Memory B cell (primary cell): ENCODE measurements at regions not wholly inside any gene's neighbourhood (a gene's known extent, or its start where the extent isn't known, plus 50 kb on each side); places are given as distances from the start of the nearest gene placed in this dataset.

Source experiments
- ATAC-seq: fragments of 150-1000 bp; cut with Tn5 transposase; 2 replicates; pipeline ENCODE4 v1.10.0; 2021; ENCODE audit warnings: low read depth, mild to moderate bottlenecking, moderate library complexity
- DNase-seq, 2 donors: peaks; one replicate each; pipeline ENCODE4 v3.0.0; 2022; ENCODE audit warnings: low spot score in 2 of 2
- H3K27ac Mint-ChIP-seq: one replicate; pipeline ENCODE4 v1.8.0; 2022; ENCODE audit warnings: mild to moderate bottlenecking, moderate library complexity, mixed read lengths
- H3K27me3 Mint-ChIP-seq: one replicate; pipeline ENCODE4 v1.8.0; 2022; ENCODE audit warnings: mixed read lengths
- H3K36me3 Mint-ChIP-seq: one replicate; pipeline ENCODE4 v1.8.0; 2022; ENCODE audit warnings: mild to moderate bottlenecking, mixed read lengths
- H3K4me1 Mint-ChIP-seq: one replicate; pipeline ENCODE4 v1.8.0; 2022; ENCODE audit warnings: mixed read lengths
- H3K4me3 Mint-ChIP-seq: one replicate; pipeline ENCODE4 v1.8.0; 2022; ENCODE audit warnings: mild to moderate bottlenecking, moderate library complexity, mixed read lengths
- H3K9me3 Mint-ChIP-seq: one replicate; pipeline ENCODE4 v1.8.0; 2022; ENCODE audit warnings: mixed read lengths

DNA sequence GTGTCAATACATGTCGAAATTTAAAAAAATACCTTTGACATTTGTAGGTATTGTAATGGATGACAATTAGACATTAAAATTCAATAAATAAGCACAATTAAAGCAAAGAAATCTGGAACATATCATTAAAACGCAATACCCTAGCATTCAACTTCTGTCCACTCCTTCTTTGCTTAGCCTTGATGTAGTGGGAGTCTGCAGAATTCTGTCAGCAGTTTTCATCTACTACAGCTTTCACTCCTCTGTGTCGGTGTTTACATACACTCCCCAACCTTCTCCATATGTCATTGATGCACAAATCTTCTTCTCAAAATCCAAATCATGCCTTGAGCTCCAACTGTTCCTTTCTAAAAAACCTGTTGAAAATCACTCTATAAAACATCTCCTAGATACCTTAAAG lies 1380.6 kb downstream of the DSC3 start:
- Mint-ChIP-seq H3K9me3 (peaks cover 4% of the 10 kb centered on the region), H3K4me3 (no peak overlapping the region), H3K27me3 (no peaks in the 10 kb centered on the region), H3K4me1 (no peaks in the 10 kb centered on the region), H3K36me3 (no peaks in the 10 kb centered on the region), H3K27ac (no peak overlapping the region)
- DNase-seq (no peak), ATAC-seq (no peak)

DNA sequence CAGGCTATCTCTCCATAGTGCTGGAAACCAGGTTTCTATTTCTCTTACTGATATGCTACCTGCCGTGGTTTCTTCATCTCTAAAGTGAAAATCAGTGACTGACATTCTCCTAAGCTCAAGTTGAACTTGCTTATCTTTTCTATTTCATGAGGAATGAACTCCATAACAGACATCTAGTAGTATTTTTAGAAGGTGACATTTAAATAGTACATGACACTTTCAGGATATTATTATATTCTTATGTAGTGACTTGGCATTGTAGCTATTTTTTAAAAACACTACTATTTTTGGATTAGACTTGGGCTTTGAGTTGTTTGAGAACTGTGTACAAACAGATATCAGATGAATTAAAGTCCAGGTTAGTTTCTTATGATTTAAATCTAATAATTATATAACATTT lies 1381.8 kb downstream of the DSC3 start:
- Mint-ChIP-seq H3K27ac (no peak overlapping the region), H3K4me3 (no peak overlapping the region), H3K4me1 (no peaks in the 10 kb centered on the region), H3K9me3 (peaks cover 4% of the 10 kb centered on the region), H3K27me3 (no peaks in the 10 kb centered on the region), H3K36me3 (no peaks in the 10 kb centered on the region)
- DNase-seq (no peak), ATAC-seq (no peak)

DNA sequence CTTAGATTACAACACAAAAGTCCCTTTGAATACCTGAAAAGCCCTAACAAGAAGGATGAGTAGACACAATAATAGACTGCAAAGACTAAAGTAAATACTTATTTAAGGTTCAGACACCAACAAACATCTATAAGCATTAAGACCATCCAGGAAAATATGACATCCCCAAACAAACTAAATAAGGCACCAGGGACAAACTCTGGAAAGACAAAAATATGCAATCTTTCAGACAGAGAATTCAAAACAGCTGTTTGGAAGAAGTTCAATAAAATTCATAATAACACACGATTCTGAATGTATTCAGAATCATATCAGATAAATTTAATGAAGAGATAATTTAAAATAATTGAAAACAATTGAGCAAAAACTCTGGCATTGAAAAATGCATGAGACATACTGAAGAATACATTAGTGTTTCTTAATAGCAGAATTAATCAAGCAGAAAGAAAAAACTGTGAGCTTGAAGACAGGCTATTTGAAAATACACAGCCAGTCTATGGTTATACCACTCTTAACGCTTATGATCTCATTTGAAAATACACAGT lies 1388.8 kb downstream of the DSC3 start:
- ATAC-seq (no peak), DNase-seq (no peak)
- Mint-ChIP-seq H3K4me1 (no peaks in the 10 kb centered on the region), H3K27me3 (no peaks in the 10 kb centered on the region), H3K27ac (no peak overlapping the region), H3K9me3 (peaks cover 5% of the 10 kb centered on the region), H3K4me3 (no peak overlapping the region), H3K36me3 (no peaks in the 10 kb centered on the region)

DNA sequence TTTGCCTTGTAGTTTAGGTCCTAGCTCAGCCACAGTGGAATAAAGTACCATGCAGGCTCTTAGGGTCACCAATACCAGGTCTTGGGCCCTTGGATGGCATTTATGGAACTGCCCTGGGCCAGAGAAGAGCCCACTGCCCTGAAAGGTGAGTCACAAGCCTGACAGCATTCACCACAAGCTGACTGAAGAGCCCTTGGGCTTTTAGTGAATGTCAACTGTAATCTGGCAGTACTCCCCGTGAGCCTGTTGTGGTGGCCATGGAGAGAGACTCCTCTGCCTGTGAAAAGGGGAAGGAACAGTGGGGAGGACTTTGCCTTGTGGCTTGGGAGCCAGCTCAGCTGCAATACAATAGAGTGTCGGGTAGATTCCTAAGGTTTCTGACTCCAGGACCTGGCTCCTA lies 1389.7 kb downstream of the DSC3 start:
- no peaks in the 10 kb centered on the region for H3K4me1 Mint-ChIP-seq
- no peak for ATAC-seq
- no peak for DNase-seq
- H3K27me3 Mint-ChIP-seq, result no peaks in the 10 kb centered on the region
- H3K27ac Mint-ChIP-seq, result no peak overlapping the region
- peaks cover 5% of the 10 kb centered on the region for H3K9me3 Mint-ChIP-seq
- no peaks in the 10 kb centered on the region for H3K36me3 Mint-ChIP-seq
- no peak overlapping the region for H3K4me3 Mint-ChIP-seq

DNA sequence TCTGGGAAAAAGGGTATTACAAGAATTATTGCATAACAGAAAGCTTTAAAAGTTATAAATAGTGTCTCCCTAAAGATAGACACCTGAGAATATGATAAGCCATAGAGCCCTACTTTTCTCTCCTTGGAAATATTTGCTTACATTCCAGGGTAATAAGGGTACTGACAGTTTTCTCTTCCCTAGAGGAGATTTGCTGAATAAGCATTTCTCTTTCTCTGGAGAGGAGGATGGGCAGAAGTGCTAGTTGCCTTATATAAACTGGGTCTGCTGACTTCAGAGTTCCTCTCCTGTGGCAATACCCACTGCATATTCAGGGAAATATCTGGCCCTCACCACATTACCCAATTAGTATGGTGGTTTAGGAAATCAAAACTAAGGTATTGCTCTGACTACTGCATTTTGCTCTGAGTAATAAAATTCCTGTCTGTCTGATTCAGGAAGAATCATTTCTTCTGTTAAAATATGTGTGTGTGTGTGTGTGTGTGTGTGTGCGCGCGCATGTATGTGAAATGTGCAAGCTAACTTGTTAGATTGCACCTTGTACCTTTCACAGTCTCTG lies 1391.3 kb downstream of the DSC3 start:
- ATAC-seq (no peak), DNase-seq (no peak)
- Mint-ChIP-seq H3K27ac (no peak overlapping the region), H3K9me3 (peaks cover 5% of the 10 kb centered on the region), H3K4me1 (no peaks in the 10 kb centered on the region), H3K27me3 (no peaks in the 10 kb centered on the region), H3K4me3 (no peak overlapping the region), H3K36me3 (no peaks in the 10 kb centered on the region)

DNA sequence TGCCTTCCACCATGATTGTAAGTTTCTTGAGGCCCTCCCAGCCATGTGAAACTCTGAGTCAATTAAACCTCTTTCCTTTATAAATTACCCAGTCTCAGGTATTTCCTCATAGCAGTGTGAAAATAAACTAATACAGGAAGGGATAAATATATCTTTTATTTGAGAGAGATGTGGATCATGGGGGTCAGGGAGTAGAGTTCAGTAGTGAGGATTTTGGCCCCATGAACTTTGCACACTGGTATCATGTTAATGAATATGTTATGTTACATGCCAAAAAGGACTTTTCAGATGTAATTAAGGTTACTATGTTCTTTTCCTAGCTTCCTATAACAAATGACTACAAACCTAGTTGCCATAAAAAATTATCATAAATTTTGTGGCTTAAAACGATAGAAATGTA lies 1393.7 kb downstream of the DSC3 start:
- Mint-ChIP-seq H3K9me3 (peaks cover 4% of the 10 kb centered on the region), H3K27ac (no peak overlapping the region), H3K4me3 (no peak overlapping the region)

DNA sequence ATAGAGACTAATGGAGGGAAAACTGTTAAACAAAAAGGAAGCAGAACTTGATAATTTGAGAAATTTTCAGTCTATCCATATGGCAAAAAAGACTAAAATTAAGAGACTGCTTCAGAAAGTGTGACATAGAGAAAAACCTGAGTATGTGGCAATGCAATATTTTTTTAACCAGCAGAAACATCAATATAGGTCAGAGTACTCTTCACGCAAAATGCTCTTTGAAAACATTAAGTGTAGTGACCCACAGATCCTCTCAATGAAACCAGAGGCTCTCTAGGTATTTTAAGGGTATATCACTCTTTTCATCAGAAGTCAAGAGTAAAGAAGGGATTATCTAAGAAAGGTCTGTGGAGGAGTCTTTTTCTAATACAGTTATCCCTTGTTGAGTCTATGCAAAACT lies 1394.8 kb downstream of the DSC3 start:
- H3K27me3 Mint-ChIP-seq, result no peaks in the 10 kb centered on the region
- no peak for ATAC-seq
- H3K27ac Mint-ChIP-seq, result no peak overlapping the region
- H3K9me3 Mint-ChIP-seq, result peaks cover 4% of the 10 kb centered on the region
- DNase-seq, result no peak
- no peaks in the 10 kb centered on the region for H3K4me1 Mint-ChIP-seq
- H3K4me3 Mint-ChIP-seq, result no peak overlapping the region
- H3K36me3 Mint-ChIP-seq, result no peaks in the 10 kb centered on the region

More for the DNA sequence above, 1393.7 kb downstream of the DSC3 start:
- ATAC-seq (no peak), DNase-seq (no peak)
- Mint-ChIP-seq H3K4me1 (no peaks in the 10 kb centered on the region), H3K27me3 (no peaks in the 10 kb centered on the region), H3K36me3 (no peaks in the 10 kb centered on the region)

DNA sequence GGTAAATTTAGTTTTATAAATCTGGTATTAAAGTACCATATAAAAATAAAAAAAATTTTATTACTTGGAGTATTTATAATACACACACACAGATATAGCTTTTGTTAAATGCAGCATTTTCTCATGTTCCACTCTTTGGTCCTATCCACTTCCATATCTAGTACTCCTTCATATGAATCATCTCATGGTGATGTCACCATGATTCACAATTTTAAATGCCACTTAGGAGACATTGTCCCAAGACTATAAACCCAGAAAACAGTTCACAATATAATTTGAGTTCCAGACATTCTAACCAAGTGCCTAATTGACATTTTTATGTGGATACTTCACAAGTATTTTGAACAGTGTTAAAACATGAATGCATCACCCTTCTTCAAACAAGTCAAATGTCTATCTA lies 1398.3 kb downstream of the DSC3 start:
- no peak for DNase-seq

DNA sequence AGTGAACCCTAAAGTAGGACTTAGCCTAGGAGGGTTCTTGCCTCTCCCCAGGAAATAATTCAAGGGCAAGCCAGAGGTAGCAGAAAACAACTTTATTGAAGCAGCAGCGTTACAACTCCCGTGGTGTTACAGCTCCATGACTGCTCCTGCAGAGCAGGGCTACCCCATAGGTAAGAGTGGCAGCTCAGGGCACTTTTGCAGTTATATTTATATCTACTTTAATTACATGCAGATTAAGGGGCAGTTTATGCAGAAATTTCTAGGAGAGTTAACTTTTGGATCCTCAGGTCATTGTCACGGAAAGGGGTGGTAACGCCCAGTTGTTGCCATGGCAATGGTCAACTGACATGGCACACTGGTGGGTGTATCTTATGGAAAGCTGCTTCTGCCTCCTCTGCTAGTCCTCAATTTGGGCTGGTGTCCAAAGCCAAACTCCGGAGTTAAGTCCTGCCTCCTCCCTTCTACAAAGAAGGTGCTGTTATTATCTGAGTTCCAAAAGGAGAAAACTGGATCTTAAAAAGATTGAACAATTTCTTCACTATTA lies 1413.0 kb downstream of the DSC3 start:
- no peaks in the 10 kb centered on the region for H3K27me3 Mint-ChIP-seq
- no peak for ATAC-seq

More for the DNA sequence above, 1398.3 kb downstream of the DSC3 start:
- Mint-ChIP-seq H3K9me3 (peaks cover 3% of the 10 kb centered on the region), H3K4me3 (no peak overlapping the region), H3K36me3 (no peaks in the 10 kb centered on the region), H3K4me1 (no peaks in the 10 kb centered on the region), H3K27me3 (no peaks in the 10 kb centered on the region), H3K27ac (no peak overlapping the region)
- ATAC-seq, result no peak

DNA sequence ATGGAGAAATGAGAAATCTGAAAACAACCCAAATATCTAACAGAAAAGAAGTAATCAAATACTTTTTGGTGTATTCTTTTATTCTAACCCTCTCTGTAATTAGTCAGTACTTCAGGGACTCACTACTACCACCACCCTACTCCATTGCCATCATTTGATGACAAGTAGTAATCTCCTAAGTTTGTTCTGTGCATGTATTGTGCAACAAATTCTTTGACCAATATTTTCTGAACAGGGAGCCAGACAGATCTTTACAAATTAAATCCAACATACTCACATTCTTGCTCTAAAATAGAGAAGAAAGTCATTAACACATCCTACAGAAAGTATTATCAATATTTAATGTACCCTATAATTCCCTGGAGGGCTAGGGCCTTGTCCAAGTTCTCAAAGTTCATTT lies 1416.4 kb downstream of the DSC3 start:
- Mint-ChIP-seq H3K9me3 (no peaks in the 10 kb centered on the region), H3K36me3 (no peaks in the 10 kb centered on the region), H3K27me3 (no peaks in the 10 kb centered on the region), H3K27ac (no peak overlapping the region), H3K4me3 (no peak overlapping the region), H3K4me1 (no peaks in the 10 kb centered on the region)
- ATAC-seq (no peak), DNase-seq (no peak)

More for the DNA sequence above, 1413.0 kb downstream of the DSC3 start:
- Mint-ChIP-seq H3K9me3 (no peaks in the 10 kb centered on the region), H3K4me3 (no peak overlapping the region), H3K36me3 (no peaks in the 10 kb centered on the region), H3K4me1 (no peaks in the 10 kb centered on the region), H3K27ac (no peak overlapping the region)
- DNase-seq, result no peak

DNA sequence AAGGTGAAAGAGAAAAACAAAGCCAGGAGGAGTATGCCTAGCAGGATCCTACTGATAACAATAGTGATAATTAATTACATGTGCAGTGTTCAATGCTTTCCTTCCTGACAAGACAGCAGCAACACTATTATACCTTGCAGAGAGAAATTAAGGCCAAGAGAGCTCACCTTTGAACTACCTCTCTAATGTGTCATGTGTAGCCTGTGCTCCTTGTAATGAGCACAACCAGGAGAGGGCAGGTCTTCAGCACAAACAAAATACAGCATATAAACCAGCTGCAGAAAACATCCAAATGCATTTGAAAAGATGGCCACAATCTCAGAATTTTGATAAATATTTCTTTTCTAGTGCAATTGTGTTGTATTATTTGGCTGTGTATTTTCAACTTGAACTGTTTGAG lies 1425.7 kb downstream of the DSC3 start:
- H3K4me1 Mint-ChIP-seq, result no peaks in the 10 kb centered on the region
- H3K9me3 Mint-ChIP-seq, result peaks cover 1% of the 10 kb centered on the region
- no peak overlapping the region for H3K27ac Mint-ChIP-seq
- no peak for DNase-seq
- no peaks in the 10 kb centered on the region for H3K27me3 Mint-ChIP-seq
- ATAC-seq, result no peak
- no peak overlapping the region for H3K4me3 Mint-ChIP-seq
- H3K36me3 Mint-ChIP-seq, result no peaks in the 10 kb centered on the region

DNA sequence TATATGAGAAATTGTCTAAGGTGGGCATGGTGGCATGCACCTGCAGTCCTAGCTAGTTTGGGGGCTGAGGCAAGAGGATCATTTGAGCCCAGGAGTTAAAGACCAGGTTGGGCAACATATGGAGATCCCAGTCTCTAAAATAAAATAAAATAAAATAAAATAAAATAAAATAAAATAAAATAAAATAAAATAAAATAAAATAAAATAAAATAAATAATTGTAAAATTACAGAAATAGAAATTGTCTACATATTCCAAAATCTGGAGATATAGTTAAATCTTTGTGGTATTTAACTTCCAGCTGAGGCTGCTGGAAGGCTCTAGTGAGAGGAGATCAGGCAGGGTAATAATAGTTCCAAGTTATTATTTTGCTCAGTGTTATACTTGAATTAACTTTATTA lies 1432.1 kb upstream of the CDH2 start:
- Mint-ChIP-seq H3K4me3 (no peak overlapping the region), H3K36me3 (no peaks in the 10 kb centered on the region), H3K27me3 (no peaks in the 10 kb centered on the region), H3K27ac (no peak overlapping the region), H3K9me3 (peaks cover 11% of the 10 kb centered on the region), H3K4me1 (no peaks in the 10 kb centered on the region)
- no peak for ATAC-seq
- DNase-seq, result no peak

DNA sequence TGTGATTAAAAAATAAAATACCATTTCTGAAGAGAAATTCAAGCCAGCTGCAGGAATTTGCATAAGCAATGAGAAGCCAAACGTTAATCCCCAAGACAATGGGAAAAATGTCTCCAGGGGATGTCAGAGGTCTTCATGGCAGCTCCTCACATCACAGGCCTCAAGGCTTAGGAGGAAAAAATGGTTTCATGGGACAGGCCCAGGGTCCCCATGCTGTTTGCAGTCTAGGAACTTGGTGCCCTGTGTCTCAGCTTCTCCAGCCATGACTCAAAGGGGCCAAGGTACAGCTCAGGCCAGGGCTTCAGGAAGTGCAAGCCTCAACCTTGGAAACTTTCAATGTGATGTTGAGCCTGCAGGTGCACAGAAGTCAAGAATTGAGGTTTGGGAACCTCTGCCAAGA lies 1428.4 kb upstream of the CDH2 start:
- Mint-ChIP-seq H3K27ac (no peak overlapping the region), H3K4me1 (no peaks in the 10 kb centered on the region)

DNA sequence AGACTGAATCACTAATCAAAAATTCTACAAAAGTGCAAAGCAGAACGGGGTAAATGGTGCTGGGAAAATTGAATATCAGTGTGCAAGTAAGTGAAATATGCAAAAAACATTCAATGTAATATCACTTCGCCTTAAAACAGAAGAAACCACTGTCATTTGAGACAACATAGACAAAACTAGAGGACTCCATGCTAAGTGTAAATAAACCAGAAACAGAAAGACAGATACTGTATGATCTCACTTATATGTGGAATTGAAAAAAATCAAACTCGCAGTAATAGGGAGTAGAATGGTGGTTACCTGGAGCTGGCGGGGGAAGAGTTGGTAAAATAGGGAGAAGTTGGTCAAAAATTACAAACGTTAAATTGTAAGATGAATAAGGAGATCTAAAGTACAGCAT lies 1420.0 kb upstream of the CDH2 start:
- Mint-ChIP-seq H3K36me3 (no peaks in the 10 kb centered on the region), H3K4me1 (no peaks in the 10 kb centered on the region), H3K27me3 (no peaks in the 10 kb centered on the region), H3K4me3 (no peak overlapping the region), H3K9me3 (peaks cover 6% of the 10 kb centered on the region), H3K27ac (no peak overlapping the region)
- ATAC-seq (no peak), DNase-seq (no peak)

More for the DNA sequence above, 1428.4 kb upstream of the CDH2 start:
- no peak for ATAC-seq
- no peak for DNase-seq
- H3K36me3 Mint-ChIP-seq, result no peaks in the 10 kb centered on the region
- no peaks in the 10 kb centered on the region for H3K27me3 Mint-ChIP-seq
- no peak overlapping the region for H3K4me3 Mint-ChIP-seq
- peaks cover 18% of the 10 kb centered on the region for H3K9me3 Mint-ChIP-seq

DNA sequence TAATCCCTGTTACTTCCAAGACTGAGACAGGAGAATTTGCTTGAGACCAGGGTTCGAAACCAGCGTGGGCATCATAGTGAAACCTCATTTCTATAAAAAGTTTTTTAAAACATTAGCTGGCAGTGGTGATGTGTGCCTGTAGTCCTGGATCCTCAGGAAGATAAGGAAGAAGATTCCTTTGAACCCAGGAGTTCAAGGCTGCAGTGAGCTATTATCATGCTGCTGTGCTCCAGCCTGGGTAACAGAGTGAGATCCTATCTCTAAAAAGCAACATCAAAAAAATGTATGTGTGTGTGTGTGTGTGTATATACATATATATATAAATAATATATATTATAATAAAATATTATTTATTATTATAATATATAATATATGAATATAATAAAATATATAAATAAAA lies 1417.6 kb upstream of the CDH2 start:
- Mint-ChIP-seq H3K9me3 (peaks cover 5% of the 10 kb centered on the region), H3K4me3 (no peak overlapping the region), H3K27ac (no peak overlapping the region), H3K4me1 (no peaks in the 10 kb centered on the region), H3K36me3 (no peaks in the 10 kb centered on the region), H3K27me3 (no peaks in the 10 kb centered on the region)
- ATAC-seq (no peak), DNase-seq (no peak)
